GM12892 (cell line): ENCODE measurements at regions not wholly inside any gene's neighbourhood (a gene's known extent, or its start where the extent isn't known, plus 50 kb on each side); places are given as distances from the start of the nearest gene placed in this dataset.

ENCODE experiments used
- POLR2A ChIP-seq: IDR thresholded peaks from 2 replicates; pipeline ENCODE4 v1.6.1; 2011; ENCODE audit warnings: low read depth, low read length, control low read depth
- POLR2AphosphoS5 ChIP-seq: IDR thresholded peaks from 2 replicates; pipeline ENCODE4 v1.6.1; 2011; ENCODE audit warnings: low read depth, low read length, control low read depth
- TAF1 ChIP-seq: IDR thresholded peaks from 2 replicates; pipeline ENCODE4 v1.6.1; 2011; ENCODE audit warnings: low read depth, mild to moderate bottlenecking, control low read depth, low read length, borderline replicate concordance

GRCh38 chr18:68462148-68462547 is 252.8 kb downstream of the TMX3 start:
- no peak for TF ChIP-seq POLR2AphosphoS5
- no peak for TF ChIP-seq TAF1
- no peak for TF ChIP-seq POLR2A
